ENCODE measurements at regions not wholly inside any gene's neighbourhood (a gene's known extent, or its start where the extent isn't known, plus 50 kb on each side); places are given as distances from the start of the nearest gene placed in this dataset.

DNA sequence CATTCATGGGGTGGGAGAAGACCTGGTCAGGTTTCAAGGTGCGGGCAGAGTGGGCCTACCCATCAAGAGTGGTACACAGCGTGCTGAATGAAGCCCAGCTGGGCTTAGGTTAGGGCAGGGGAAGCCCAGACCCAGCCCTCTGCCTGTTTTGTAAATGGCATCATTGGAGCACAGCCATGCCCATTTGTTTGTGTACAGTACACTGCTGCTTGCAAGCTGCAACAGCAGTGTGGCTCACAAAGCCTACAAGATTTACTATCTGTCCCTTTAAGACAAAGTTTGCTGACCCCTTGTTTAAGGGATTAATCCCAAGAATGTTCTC is 230.1 kb upstream of the TNRC6C start:
- no peak for TF ChIP-seq EZH2 (IDR thresholded peaks at IDR 0.05; ENCODE audit: low read length, missing control alignments)
- TF ChIP-seq, protein P1, sequence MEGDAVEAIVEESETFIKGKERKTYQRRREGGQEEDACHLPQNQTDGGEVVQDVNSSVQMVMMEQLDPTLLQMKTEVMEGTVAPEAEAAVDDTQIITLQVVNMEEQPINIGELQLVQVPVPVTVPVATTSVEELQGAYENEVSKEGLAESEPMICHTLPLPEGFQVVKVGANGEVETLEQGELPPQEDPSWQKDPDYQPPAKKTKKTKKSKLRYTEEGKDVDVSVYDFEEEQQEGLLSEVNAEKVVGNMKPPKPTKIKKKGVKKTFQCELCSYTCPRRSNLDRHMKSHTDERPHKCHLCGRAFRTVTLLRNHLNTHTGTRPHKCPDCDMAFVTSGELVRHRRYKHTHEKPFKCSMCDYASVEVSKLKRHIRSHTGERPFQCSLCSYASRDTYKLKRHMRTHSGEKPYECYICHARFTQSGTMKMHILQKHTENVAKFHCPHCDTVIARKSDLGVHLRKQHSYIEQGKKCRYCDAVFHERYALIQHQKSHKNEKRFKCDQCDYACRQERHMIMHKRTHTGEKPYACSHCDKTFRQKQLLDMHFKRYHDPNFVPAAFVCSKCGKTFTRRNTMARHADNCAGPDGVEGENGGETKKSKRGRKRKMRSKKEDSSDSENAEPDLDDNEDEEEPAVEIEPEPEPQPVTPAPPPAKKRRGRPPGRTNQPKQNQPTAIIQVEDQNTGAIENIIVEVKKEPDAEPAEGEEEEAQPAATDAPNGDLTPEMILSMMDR (conservative IDR thresholded peaks at IDR 0.05 in 1 of 2, IDR thresholded peaks at IDR 0.05 in 1 of 2; ENCODE audit: low read depth in 1 of 2, low read length in 2 of 2): no peak

DNA sequence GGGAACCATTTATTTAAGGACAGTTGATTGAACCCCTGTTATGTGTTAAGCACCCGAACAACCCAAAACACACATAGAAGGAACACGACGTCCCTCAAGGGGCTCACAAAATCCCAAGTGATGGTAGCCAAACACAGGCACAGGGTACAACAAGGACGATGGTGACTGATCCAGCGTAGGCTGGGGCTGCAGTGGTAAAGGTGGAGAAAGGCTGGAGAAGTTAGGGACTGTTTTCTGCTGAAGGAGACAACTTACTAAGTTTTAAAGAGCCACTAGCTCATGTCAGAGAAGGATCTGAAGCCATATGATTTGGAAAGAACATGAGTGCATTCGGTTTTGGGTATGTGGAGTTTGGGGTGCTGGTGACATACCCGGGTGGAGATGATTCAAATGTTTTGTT is 229.6 kb upstream of the TNRC6C start:
- Histone ChIP-seq H3K4me1 (ENCODE audit: control insufficient read depth, extremely low read depth, insufficient read depth, low read length) (no peaks in the 10 kb centered on the region), H3K79me2 (ENCODE audit: control insufficient read depth, insufficient read depth, low read length) (no peaks in the 10 kb centered on the region), H2AFZ (ENCODE audit: low read length) (no peak overlapping the region), H3K36me3 (ENCODE audit: control insufficient read depth, insufficient read depth, low read length) (no peaks in the 10 kb centered on the region), H3K27ac (ENCODE audit: insufficient read depth, low read length) (no peak overlapping the region), H3K27me3 (ENCODE audit: control insufficient read depth, insufficient read depth, low read length) (peaks cover 3% of the 10 kb centered on the region), H4K20me1 (ENCODE audit: control insufficient read depth, extremely low read depth, insufficient read depth, low read length) (no peaks in the 10 kb centered on the region), H3K9ac (ENCODE audit: insufficient read depth, low read length) (no peak overlapping the region), H3K4me3 (replicated peaks in 1 of 4; ENCODE audit: control extremely low read depth in 1 of 4, insufficient read depth in 1 of 4, low read depth in 3 of 4, low read length in 4 of 4) (no peak overlapping the region), H3K9me3 (ENCODE audit: control insufficient read depth, insufficient read depth, low read depth, low read length) (no peaks in the 10 kb centered on the region), H3K4me2 (ENCODE audit: extremely low read depth, insufficient read depth, low read length) (no peak overlapping the region)
- no peak for DNase-seq (ENCODE audit: low read depth in 2 of 2)
- TF ChIP-seq, protein P1 (conservative IDR thresholded peaks at IDR 0.05 in 1 of 2, IDR thresholded peaks at IDR 0.05 in 1 of 2; ENCODE audit: low read depth in 1 of 2, low read length in 2 of 2): no peak
- TF ChIP-seq EZH2 (IDR thresholded peaks at IDR 0.05; ENCODE audit: low read length, missing control alignments): no peak

More for the DNA sequence above, 230.1 kb upstream of the TNRC6C start:
- DNase-seq (ENCODE audit: low read depth in 2 of 2): no peak
- no peaks in the 10 kb centered on the region for H3K27me3 ChIP-seq (ENCODE audit: control insufficient read depth, insufficient read depth, low read length)
- H3K4me1 ChIP-seq (ENCODE audit: control insufficient read depth, extremely low read depth, insufficient read depth, low read length): no peaks in the 10 kb centered on the region
- no peaks in the 10 kb centered on the region for H3K9me3 ChIP-seq (ENCODE audit: control insufficient read depth, insufficient read depth, low read depth, low read length)
- no peaks in the 10 kb centered on the region for H4K20me1 ChIP-seq (ENCODE audit: control insufficient read depth, extremely low read depth, insufficient read depth, low read length)
- no peaks in the 10 kb centered on the region for H3K79me2 ChIP-seq (ENCODE audit: control insufficient read depth, insufficient read depth, low read length)
- H3K36me3 ChIP-seq (ENCODE audit: control insufficient read depth, insufficient read depth, low read length): no peaks in the 10 kb centered on the region
- no peak overlapping the region for H3K4me3 ChIP-seq (replicated peaks in 1 of 4; ENCODE audit: control extremely low read depth in 1 of 4, insufficient read depth in 1 of 4, low read depth in 3 of 4, low read length in 4 of 4)
- H3K4me2 ChIP-seq (ENCODE audit: extremely low read depth, insufficient read depth, low read length): no peak overlapping the region
- no peak overlapping the region for H3K9ac ChIP-seq (ENCODE audit: insufficient read depth, low read length)
- H3K27ac ChIP-seq (ENCODE audit: insufficient read depth, low read length): no peak overlapping the region
- no peak overlapping the region for H2AFZ ChIP-seq (ENCODE audit: low read length)

DNA sequence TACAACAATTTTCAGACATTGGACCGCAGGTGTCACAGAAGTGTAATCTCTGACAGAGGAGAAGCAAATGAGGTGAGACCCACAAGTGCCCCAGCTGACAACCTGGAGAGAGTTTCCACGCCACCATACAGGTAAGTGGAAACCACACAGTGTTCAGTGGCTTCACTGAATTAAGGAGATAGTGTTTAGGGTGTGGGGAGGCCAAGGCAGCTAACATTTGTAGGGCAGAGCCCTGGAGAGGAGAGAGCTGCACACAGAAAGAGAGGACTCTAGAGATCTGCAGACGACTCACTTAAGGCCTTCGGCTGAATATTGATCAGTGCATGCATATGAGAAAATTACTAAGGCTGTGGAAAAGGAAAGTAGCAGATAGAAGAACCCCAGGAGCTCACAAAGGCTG is 228.9 kb upstream of the TNRC6C start:
- no peaks in the 10 kb centered on the region for H3K4me1 ChIP-seq (ENCODE audit: control insufficient read depth, extremely low read depth, insufficient read depth, low read length)
- H3K79me2 ChIP-seq (ENCODE audit: control insufficient read depth, insufficient read depth, low read length): no peaks in the 10 kb centered on the region
- H3K9me3 ChIP-seq (ENCODE audit: control insufficient read depth, insufficient read depth, low read depth, low read length): no peaks in the 10 kb centered on the region
- H4K20me1 ChIP-seq (ENCODE audit: control insufficient read depth, extremely low read depth, insufficient read depth, low read length): no peaks in the 10 kb centered on the region
- H3K9ac ChIP-seq (ENCODE audit: insufficient read depth, low read length): no peak overlapping the region
- no peak overlapping the region for H2AFZ ChIP-seq (ENCODE audit: low read length)
- H3K4me2 ChIP-seq (ENCODE audit: extremely low read depth, insufficient read depth, low read length): no peak overlapping the region
- no peak for DNase-seq (ENCODE audit: low read depth in 2 of 2)
- no peak for TF ChIP-seq EZH2 (IDR thresholded peaks at IDR 0.05; ENCODE audit: low read length, missing control alignments)
- TF ChIP-seq, protein P1 (conservative IDR thresholded peaks at IDR 0.05 in 1 of 2, IDR thresholded peaks at IDR 0.05 in 1 of 2; ENCODE audit: low read depth in 1 of 2, low read length in 2 of 2): no peak
- no peaks in the 10 kb centered on the region for H3K36me3 ChIP-seq (ENCODE audit: control insufficient read depth, insufficient read depth, low read length)
- peaks cover 5% of the 10 kb centered on the region for H3K27me3 ChIP-seq (ENCODE audit: control insufficient read depth, insufficient read depth, low read length)
- H3K4me3 ChIP-seq (replicated peaks in 1 of 4; ENCODE audit: control extremely low read depth in 1 of 4, insufficient read depth in 1 of 4, low read depth in 3 of 4, low read length in 4 of 4): no peak overlapping the region
- no peak overlapping the region for H3K27ac ChIP-seq (ENCODE audit: insufficient read depth, low read length)
